T-cell (primary cell): ENCODE measurements at regions not wholly inside any gene's neighbourhood (a gene's known extent, or its start where the extent isn't known, plus 50 kb on each side); places are given as distances from the start of the nearest gene placed in this dataset.
"Not testable (repeated sequence)": the region's sequence is repeated elsewhere in the genome, so short reads cannot be mapped to it uniquely, and the experiment has no call there.

Source experiments
- ATAC-seq, 4 experiments: fragments of 200-7000 bp in 3 of 4; fragments of 150-1000 bp in 1 of 4; cut with Tn5 transposase; replicated peaks in 1 of 4; 1 replicate in 3 of 4; 2 replicates in 1 of 4; pipeline ENCODE4 v1.10.0; 2021; ENCODE audit warnings: moderate library complexity in 3 of 4, mild to moderate bottlenecking in 2 of 4, moderate number of reproducible peaks in 1 of 4
- CTCF ChIA-PET, 2 donors: fragments of 300-600 bp; sonication (Branson Sonifier 250); formaldehyde crosslinking; loops; one replicate each; lab custom pipeline; 2022; ENCODE audit warnings: antibody characterized with exemption in 2 of 2; lab: Charles Lee
- POLR2A ChIA-PET, 2 donors: fragments of 300-600 bp; sonication (Branson Sonifier 250); formaldehyde crosslinking; loops; one replicate each; lab custom pipeline; 2022; ENCODE audit warnings: antibody characterized with exemption in 2 of 2; lab: Charles Lee
- DNase-seq, 35 experiments: peaks; one replicate each; pipeline versions ENCODE4 v3.0.0 to v3.0.0-alpha.2; 2013 to 2023
- H3K27ac ChIP-seq: one replicate; pipeline ENCODE4 v1.5.1; 2013; ENCODE audit warnings: low read length
- H3K27me3 ChIP-seq, 2 experiments: replicated peaks in 1 of 2; 1 replicate in 1 of 2; 2 replicates in 1 of 2; pipeline versions ENCODE4 v1.6.1 to v1.7.0; 2013; ENCODE audit warnings: low read length in 1 of 2, mixed read lengths in 1 of 2; ENCODE audit not compliant: control insufficient read depth in 2 of 2, insufficient read depth in 2 of 2; ENCODE audit errors: extremely low read depth in 1 of 2
- H3K36me3 ChIP-seq, 2 donors: 1 replicate in 1 of 2; 2 replicates in 1 of 2; pipeline versions ENCODE4 v1.6.1 to v1.7.0; 2013; ENCODE audit warnings: low read length in 1 of 2; ENCODE audit not compliant: control insufficient read depth in 2 of 2, insufficient read depth in 1 of 2; ENCODE audit errors: extremely low read depth in 1 of 2
- H3K4me1 ChIP-seq, 2 experiments: 1 replicate in 1 of 2; 2 replicates in 1 of 2; pipeline versions ENCODE4 v1.6.1 to v1.7.0; 2013; ENCODE audit warnings: low read length in 2 of 2, mixed read lengths in 1 of 2; ENCODE audit not compliant: insufficient read depth in 2 of 2, control insufficient read depth in 1 of 2; ENCODE audit errors: extremely low read depth in 1 of 2
- H3K4me3 ChIP-seq, 2 donors: 1 replicate in 1 of 2; 2 replicates in 1 of 2; pipeline versions ENCODE4 v1.5.1 to v1.7.0; 2013; ENCODE audit warnings: mild to moderate bottlenecking in 2 of 2, low read length in 1 of 2, moderate library complexity in 1 of 2; ENCODE audit not compliant: control insufficient read depth in 1 of 2; ENCODE audit errors: extremely low read depth in 1 of 2
- H3K9me3 ChIP-seq: 2 replicates; pipeline ENCODE4 v1.7.0; 2013
- H3K27ac Mint-ChIP-seq, 2 donors: one replicate each; pipeline ENCODE4 v1.8.0; 2020 to 2021; ENCODE audit warnings: mild to moderate bottlenecking in 2 of 2, mixed read lengths in 2 of 2
- H3K27me3 Mint-ChIP-seq, 2 donors: one replicate each; pipeline ENCODE4 v1.8.0; 2021 to 2022; ENCODE audit warnings: mixed read lengths in 2 of 2
- H3K36me3 Mint-ChIP-seq: one replicate; pipeline ENCODE4 v1.8.0; 2021; ENCODE audit warnings: mixed read lengths
- H3K4me1 Mint-ChIP-seq, 3 donors: one replicate each; pipeline ENCODE4 v1.8.0; 2020 to 2022; ENCODE audit warnings: mixed read lengths in 3 of 3, mild to moderate bottlenecking in 1 of 3
- H3K4me3 Mint-ChIP-seq, 3 donors: one replicate each; pipeline ENCODE4 v1.8.0; 2020 to 2022; ENCODE audit warnings: mild to moderate bottlenecking in 3 of 3, mixed read lengths in 3 of 3, moderate library complexity in 3 of 3
- H3K9me3 Mint-ChIP-seq, 3 donors: one replicate each; pipeline ENCODE4 v1.8.0; 2020 to 2022; ENCODE audit warnings: mixed read lengths in 3 of 3
- WGBS: methylation state at CpG from one replicate; pipeline ENCODE4 v1.1.5; 2013; ENCODE audit warnings: missing lambda C conversion rate; ENCODE audit not compliant: insufficient coverage; 5-methylcytosine and 5-hydroxymethylcytosine counted together

DNA sequence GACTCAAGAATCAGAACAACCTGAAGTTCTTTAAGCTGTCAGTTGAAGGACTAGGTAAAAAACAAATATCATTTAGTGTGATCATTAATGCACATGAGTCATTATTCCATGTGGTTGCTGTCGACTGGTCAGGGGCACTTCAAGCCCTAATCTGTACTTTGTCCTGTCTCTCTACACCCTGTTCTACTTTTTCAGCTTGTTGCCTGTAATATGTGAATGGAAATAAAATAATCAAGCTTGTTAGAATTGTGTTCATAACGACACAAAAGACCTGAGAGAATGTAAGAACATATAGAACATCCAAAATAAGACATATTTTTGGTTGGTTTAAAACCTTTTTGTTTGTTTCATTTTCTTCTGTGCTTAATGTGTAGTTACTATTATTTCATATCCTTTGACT lies 87.4 kb upstream of the NBPF9 start:
- DNase-seq, H3K27ac ChIP-seq, H3K4me3 Mint-ChIP-seq, H3K36me3 ChIP-seq, H3K36me3 Mint-ChIP-seq, H3K9me3 ChIP-seq, H3K4me1 Mint-ChIP-seq, ATAC-seq, CTCF ChIA-PET, H3K27ac Mint-ChIP-seq, H3K27me3 Mint-ChIP-seq, POLR2A ChIA-PET, H3K9me3 Mint-ChIP-seq, H3K27me3 ChIP-seq, H3K4me3 ChIP-seq, H3K4me1 ChIP-seq: not testable (repeated sequence)
- WGBS, result no CpG with 5 or more reads among the region's 2 CpGs

DNA sequence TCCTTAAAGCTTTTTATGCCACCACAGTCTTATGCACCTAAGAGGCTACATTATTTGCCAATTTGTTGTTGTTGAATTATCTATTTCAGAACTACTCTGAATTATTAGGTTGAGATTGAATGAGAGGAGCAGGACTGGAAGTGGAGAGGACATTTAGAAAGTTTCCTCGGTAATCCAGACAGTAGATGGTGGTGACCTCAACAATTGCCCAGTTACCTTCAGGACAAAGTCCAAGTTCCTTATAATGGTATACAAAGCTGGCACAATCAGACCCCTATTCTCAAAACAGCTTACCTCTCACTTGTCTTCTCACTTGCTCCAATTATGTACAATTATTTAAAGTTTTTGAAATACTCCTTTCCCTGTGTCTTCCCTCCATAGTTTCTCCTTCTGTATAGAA lies 93.3 kb upstream of the NBPF9 start:
- H3K36me3 Mint-ChIP-seq, H3K27ac Mint-ChIP-seq, POLR2A ChIA-PET, H3K9me3 Mint-ChIP-seq, H3K9me3 ChIP-seq, H3K27me3 Mint-ChIP-seq, H3K4me1 ChIP-seq, DNase-seq, H3K27me3 ChIP-seq, ATAC-seq, H3K36me3 ChIP-seq, H3K4me3 ChIP-seq, CTCF ChIA-PET, H3K27ac ChIP-seq, H3K4me3 Mint-ChIP-seq: not testable (repeated sequence)
- WGBS, result no CpG with 5 or more reads among the region's 1 CpG
- peaks cover 17 to 21% (median 20%) of the 10 kb centered on the region in 3 donors for H3K4me1 Mint-ChIP-seq

DNA sequence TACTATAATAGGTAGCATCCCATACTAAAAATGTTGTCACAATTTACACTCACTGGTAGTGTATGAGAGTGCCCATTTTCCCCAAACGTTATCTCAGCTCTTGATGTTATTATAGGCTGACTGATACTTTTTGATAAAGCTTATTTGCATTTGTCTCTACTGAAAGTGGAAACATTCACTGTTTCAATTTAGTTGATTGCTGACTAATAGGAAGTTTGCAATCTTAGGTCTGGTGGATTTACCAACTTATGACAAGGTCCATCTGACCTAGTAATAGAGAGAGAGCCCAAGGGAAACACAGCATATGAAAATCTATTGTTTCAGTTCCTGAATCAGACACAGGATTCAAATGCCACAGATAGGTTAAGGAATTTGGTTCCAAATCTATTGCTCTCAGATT lies 97.2 kb upstream of the NBPF9 start:
- H3K27ac ChIP-seq, ATAC-seq, H3K27me3 Mint-ChIP-seq, CTCF ChIA-PET, H3K9me3 Mint-ChIP-seq, H3K9me3 ChIP-seq, H3K4me1 ChIP-seq, H3K27me3 ChIP-seq, H3K36me3 Mint-ChIP-seq, DNase-seq, H3K4me3 Mint-ChIP-seq, H3K4me3 ChIP-seq, POLR2A ChIA-PET, H3K36me3 ChIP-seq, H3K27ac Mint-ChIP-seq: not testable (repeated sequence)
- WGBS, result no CpG with 5 or more reads among the region's 1 CpG
- peaks cover 20 to 23% (median 21%) of the 10 kb centered on the region in 3 donors for H3K4me1 Mint-ChIP-seq

DNA sequence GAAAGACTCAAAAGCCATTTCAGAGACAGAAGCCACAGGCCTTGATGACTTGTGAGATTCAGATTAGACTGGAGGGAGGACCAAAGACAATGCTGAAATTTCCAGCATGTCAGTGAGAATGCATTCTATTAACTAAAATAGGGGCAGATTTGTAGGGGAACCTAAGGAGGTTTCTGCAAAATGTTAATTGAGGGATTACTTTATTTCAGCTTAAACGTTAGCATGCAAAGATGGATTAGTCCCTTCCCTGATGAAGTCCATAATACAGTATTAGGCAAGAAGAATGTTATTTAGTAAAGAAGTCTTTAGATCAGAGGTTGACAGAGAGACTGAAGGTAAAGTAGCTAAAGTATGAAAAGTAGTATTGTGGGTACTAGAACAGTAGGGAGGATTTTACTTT lies 98.9 kb upstream of the NBPF9 start:
- POLR2A ChIA-PET, result not testable (repeated sequence)

DNA sequence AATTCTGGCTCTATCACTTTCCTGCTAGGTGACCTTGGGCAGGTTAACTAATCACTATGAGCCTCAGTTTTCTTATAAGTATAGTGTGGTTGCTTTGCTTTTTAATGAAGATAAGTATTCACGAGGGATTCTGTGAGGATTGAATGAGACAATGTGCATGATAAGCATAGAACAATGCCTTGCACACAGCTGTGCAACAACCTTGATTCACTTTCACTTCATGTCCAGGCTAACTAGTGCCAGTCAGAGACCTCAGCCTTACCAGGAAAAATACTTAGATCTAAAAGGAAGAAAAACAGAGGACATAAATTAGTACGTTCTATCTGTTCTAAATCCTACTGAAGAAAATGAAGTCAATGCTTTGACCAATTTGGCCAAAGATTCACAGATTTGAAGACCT lies 101.0 kb upstream of the NBPF9 start:
- H3K4me1 ChIP-seq, H3K4me3 ChIP-seq, H3K36me3 ChIP-seq, H3K27me3 ChIP-seq, H3K27ac Mint-ChIP-seq, H3K27ac ChIP-seq, DNase-seq, ATAC-seq, H3K9me3 Mint-ChIP-seq, H3K36me3 Mint-ChIP-seq, H3K4me3 Mint-ChIP-seq, H3K9me3 ChIP-seq, CTCF ChIA-PET, H3K27me3 Mint-ChIP-seq, POLR2A ChIA-PET: not testable (repeated sequence)
- WGBS, result no CpG with 5 or more reads among the region's 2 CpGs
- peaks cover 7 to 11% (median 11%) of the 10 kb centered on the region in 3 donors for H3K4me1 Mint-ChIP-seq

More for the DNA sequence above, 98.9 kb upstream of the NBPF9 start:
- H3K36me3 ChIP-seq, H3K4me3 Mint-ChIP-seq, H3K36me3 Mint-ChIP-seq, H3K9me3 ChIP-seq, H3K4me1 ChIP-seq, DNase-seq, H3K4me3 ChIP-seq, H3K9me3 Mint-ChIP-seq, H3K27ac ChIP-seq, H3K27me3 Mint-ChIP-seq, H3K27ac Mint-ChIP-seq, CTCF ChIA-PET, ATAC-seq, H3K27me3 ChIP-seq: not testable (repeated sequence)
- peaks cover 10 to 14% (median 13%) of the 10 kb centered on the region in 3 donors for H3K4me1 Mint-ChIP-seq
- WGBS, result no CpG with 5 or more reads among the region's 1 CpG

DNA sequence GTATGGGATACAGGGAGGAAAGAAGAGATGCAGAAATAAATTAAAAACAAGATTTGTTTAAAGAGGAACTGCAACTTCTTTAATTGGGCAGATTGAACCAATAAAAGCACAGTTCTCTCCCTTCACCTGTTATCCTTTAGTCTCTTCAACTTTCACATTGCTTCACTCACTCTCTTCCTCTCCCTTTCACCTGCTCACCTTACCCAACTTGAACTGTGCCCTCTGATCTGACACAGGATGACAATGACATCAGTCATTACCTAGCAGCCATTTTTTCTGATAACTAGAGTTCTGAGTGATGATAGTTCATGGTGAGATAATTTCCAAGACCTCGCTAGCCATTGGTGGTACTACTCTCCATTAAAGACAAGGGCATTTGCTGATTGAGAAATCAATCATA lies 105.5 kb upstream of the NBPF9 start:
- H3K27ac Mint-ChIP-seq, H3K27me3 ChIP-seq, H3K4me1 Mint-ChIP-seq, H3K9me3 Mint-ChIP-seq, DNase-seq, H3K27me3 Mint-ChIP-seq, H3K4me1 ChIP-seq, H3K36me3 Mint-ChIP-seq, CTCF ChIA-PET, H3K4me3 Mint-ChIP-seq, H3K9me3 ChIP-seq, H3K27ac ChIP-seq, H3K36me3 ChIP-seq, H3K4me3 ChIP-seq, ATAC-seq, POLR2A ChIA-PET: not testable (repeated sequence)
- no CpG with 5 or more reads among the region's 1 CpG for WGBS

DNA sequence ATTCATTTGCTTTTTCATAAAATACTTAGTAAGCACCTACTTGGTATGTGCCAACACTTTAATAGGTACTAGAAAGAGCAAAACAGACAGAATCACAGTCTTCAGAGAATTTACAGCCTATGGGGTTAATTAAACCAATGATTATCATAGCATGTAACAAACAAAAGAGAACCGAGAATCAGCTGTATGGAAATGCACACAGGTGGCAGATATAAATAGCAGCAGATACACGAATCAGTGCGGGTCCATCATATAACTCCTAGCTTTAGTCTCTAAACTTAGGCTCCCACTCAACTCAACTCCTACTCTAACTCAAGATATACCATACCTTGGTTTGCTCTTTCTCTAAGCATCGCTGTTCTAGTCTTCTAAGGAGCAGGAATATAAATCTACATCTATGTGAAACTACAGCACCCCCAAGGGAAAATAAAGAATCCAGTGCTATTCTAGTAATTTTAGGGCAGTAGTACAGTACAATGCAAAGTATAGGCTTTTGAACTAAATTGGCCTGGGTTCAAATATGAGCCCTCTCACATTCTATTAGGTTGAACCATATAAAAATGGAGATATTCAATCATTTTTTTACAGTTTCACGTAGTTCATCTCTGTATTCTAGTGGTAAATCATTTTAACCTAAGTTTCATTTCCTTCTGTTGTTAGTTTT lies 108.5 kb upstream of the NBPF9 start:
- H3K9me3 ChIP-seq, POLR2A ChIA-PET, H3K4me1 Mint-ChIP-seq, H3K36me3 Mint-ChIP-seq, H3K36me3 ChIP-seq, H3K9me3 Mint-ChIP-seq, H3K27ac ChIP-seq, H3K27ac Mint-ChIP-seq, CTCF ChIA-PET, H3K4me1 ChIP-seq, H3K4me3 Mint-ChIP-seq, H3K27me3 Mint-ChIP-seq, ATAC-seq, DNase-seq, H3K4me3 ChIP-seq, H3K27me3 ChIP-seq: not testable (repeated sequence)
- no CpG with 5 or more reads among the region's 5 CpGs for WGBS
